HG03064 (cell line): ENCODE measurements at regions not wholly inside any gene's neighbourhood (a gene's known extent, or its start where the extent isn't known, plus 50 kb on each side); places are given as distances from the start of the nearest gene placed in this dataset.

Source experiments
- ATAC-seq: cut with Tn5 transposase; IDR thresholded peaks from one replicate; pipeline ENCODE4 v1.9.1; 2021; ENCODE audit warnings: low read depth; ENCODE audit not compliant: unreplicated experiment

GRCh38 chrX:816411-816810, 185.8 kb downstream of the SHOX start:
- no peak for ATAC-seq

DNA sequence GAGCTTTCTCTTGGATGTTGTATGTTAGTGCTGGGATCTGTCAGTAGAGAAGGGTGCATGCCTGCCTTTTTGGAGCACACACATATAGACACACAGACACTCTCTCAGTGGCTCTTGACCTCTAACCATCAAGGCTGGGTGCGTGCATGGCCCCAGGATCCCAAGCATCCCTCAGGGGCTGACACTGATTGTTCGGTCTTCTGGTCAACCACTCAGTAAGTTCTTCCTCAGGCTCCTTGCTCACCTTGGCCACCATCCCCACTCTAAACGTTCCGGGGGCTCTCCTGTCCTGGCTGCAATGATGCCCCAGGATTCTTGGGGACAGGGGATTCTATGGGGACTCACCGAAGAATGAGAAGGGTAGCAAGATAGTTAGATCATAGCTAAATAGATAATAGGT, 179.6 kb downstream of the SHOX start:
- no peak for ATAC-seq

DNA sequence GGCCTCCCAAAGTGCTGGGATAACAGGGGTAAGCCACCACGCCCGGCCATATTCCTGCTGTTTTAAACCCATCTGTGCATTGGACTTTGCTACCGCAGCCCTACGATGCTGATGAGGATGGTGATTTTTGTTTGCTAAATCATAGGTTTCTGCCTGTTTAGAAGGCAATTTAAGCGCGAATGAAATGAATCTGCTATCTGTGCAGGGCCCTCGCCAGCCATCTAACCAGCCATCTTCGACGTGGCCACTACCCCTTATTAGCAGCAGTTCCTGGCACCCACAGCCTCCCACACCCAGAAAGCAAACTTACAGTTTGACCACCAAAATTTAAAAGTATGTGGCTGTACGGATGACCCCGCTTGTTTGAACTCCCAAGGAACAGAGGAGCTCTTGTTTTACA, 178.5 kb downstream of the SHOX start:
- no peak for ATAC-seq

GRCh38 chrX:806586-806985, 176.0 kb downstream of the SHOX start:
- no peak for ATAC-seq

DNA sequence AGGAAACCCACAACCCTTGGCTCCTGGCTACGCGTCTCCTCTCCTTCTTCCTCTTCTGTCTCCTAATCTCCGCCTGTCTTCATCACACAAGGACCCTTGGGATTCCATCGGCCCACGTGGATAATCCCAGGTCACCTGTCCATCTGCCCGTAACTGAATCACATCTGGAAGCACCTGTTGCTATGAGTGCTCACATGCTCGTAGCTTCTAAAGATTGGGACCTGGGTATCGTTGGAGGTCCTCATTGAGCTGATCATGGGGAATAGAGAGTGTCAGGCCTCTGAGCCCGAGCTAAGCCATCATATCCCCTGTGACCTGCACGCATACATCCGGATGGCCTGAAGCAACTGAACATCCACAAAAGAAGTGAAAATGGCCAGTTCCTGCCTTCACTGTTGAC, 175.4 kb downstream of the SHOX start:
- ATAC-seq, result no peak

GRCh38 chrX:805103-805670, 174.6 kb downstream of the SHOX start:
- no peak for ATAC-seq

- no peak for ATAC-seq
These were observed 172.3 kb downstream of the SHOX start for GRCh38 chrX:802846-803245.

DNA sequence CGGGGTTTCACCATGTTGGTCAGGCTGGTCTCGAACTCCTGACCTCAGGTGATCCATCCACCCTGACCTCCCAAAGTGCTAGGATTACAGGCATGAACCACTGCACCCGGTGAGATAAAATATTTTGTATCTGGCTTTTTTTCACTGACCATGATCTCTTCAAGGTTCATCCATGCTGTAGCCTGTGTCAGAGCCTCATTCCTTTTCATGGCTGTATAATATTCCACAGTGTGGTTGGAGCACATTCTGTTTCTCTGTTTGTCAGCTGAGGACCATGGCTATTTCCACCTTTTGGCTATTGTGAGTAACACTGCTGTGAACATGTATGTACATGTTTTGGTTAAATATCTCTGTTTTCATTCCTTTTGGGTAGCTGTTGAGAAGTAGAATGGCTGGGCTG, 169.2 kb downstream of the SHOX start:
- ATAC-seq, result no peak

DNA sequence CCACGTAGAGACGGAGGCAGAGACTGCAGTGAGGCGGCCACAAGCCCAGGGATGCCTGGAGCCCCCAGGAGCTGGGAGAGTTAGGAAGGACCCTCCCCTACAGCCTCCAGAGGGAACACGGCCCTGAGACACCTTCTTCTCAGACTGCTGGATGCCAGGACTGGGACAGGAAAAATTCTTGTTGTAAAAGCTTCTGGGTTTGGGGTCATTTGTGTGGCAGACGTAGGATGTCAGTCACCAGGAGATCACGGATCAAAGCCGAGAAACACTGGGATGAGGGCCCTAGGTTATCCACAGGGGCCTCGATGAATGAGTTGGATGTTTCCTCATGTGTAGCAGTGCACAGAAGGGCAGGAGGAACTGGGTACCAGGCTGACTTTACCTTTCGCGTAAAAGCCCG, 163.7 kb downstream of the SHOX start:
- no peak for ATAC-seq

DNA sequence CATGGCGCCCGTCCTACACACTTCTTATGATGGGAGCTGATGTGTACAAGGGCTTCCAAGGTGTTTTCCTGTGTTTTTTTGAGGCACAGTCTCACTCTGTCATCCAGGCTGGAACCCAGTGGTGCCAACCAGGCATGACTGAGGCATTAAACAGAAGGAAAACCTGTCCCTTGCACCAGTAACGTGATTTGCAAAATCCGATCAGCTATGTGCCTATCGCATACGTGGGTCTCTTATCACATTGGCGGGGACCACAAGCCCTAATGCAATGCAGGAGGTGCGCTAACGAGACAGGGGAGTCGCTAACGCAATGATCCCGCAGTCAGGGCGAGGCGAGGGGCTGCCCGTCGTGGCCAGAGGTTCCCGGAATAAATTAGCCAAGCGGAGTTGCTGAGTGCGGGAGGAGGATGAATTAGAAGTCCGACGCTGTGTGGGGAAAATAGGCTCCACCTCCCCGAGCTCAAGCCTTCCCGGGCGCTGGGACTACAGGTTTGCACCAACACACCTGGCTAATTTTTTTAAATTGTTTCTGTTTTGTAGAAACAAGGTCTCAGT, 162.7 kb downstream of the SHOX start:
- ATAC-seq, result no peak

DNA sequence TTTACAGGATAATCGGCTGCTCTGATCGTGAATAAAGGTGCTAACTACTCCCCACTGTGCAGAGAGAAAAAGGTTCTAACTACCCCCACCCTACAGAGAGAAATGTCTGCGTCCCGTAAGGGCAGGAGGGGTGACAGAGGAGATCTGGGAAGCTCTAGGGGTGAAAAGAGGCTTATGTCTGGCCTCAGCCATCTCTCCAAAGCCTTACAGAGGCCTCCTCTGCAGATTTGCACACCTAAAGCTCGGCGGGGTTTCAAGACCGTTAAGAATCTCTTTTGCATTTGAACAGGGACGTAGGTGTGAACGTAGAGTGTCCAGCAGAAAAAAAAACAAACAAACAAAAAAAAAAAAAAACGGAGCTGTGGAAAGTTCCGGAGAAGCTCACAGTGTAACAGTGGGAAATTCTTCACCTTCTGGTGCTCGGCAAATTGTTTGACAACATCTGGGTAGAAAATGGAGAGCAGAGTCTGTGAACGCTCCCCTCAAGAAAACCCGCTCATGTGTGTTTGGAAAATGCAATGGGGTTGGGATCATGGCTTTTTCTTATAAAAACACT, 161.0 kb downstream of the SHOX start:
- no peak for ATAC-seq

DNA sequence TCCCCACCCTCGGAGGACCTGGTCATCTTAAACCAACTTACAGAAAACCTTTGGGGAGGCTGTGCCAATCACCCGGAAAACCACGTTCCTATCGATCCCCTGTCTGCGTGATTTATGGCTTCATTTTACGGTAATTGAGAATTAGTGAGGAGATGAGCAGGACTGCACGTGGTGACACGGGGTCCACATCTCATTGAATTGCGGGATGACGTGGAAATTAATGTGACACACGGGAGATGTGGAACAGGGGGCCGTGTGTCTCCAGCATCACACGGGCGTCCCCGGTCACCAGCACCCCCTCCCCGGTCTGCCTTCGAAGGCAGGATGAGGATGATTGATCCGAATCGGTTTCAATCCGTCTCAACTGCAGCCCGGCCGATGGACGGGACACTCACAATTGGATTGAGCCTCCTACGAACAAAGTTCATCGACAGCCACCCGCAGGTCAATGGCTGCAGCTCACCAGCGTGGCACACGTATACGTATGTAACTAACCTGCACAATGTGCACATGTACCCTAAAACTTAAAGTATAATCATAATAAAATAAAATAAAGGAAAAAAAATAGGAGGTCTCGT, 160.3 kb downstream of the SHOX start:
- no peak for ATAC-seq

GRCh38 chrX:790041-790506, 159.5 kb downstream of the SHOX start:
- no peak for ATAC-seq

DNA sequence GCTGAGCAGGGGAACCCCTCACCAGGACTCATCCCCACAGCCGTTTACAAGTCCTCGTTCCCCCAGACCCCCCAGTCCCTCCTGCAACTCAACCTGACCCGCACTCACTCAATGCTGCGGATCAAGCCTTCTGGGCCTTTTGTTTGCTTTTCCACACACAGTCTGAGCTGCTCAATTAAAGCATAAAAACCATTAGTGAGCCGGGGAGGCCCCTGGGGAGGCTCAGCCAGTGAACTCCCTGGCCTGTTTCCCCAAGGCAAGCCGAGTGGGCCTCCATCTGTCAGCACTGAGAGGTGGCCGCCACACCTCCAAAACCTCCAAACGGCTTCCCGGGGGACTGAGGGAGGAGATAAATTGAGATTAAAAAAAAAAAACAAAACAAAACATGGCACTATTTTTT, 158.5 kb downstream of the SHOX start:
- ATAC-seq, result no peak

DNA sequence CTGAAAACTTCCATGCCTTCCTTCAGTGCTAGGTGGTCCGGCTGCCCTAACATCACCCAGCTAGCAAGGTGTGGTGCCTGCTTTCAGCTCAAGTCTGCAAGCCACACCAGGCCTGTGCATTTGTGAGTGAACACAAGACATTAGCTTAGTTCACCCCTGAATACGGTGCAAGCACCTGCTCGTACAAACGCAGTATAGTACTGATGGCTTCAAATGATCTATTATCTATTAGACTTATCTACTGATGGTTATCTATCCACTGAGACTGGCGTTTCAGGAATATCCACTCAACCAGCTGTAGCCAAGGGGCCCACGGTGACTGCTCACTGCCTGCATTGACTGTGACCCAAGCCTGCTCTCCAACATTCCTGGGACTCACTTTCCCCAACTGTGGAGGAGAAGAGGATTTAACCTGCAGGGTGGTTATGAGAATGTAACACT, 155.9 kb downstream of the SHOX start:
- ATAC-seq, result no peak

- no peak for ATAC-seq
These were observed 154.2 kb downstream of the SHOX start for GRCh38 chrX:784829-785228.

- ATAC-seq, result no peak
These were observed 150.9 kb downstream of the SHOX start for GRCh38 chrX:781224-782204.

- no peak for ATAC-seq
These were observed 146.1 kb downstream of the SHOX start for GRCh38 chrX:776529-777230.

DNA sequence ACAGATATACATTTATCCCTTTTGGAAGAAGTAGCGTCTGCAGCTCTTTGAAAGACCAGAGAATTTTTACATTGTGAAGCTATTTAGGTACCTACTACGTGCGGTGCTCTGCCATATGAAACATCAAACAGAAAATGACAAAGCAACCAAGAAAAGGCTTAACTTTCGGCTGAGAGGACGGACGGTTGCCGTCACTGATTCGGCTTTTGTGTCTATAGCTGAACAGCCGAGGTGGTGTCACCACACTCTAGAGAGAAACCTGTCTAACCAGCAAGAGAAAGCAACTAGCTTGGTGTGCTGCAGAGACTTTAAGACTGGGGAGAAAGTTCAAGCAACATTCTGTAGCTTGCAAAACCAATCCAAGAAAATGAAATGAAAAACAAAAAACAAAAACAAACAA, 145.5 kb downstream of the SHOX start:
- ATAC-seq, result no peak

DNA sequence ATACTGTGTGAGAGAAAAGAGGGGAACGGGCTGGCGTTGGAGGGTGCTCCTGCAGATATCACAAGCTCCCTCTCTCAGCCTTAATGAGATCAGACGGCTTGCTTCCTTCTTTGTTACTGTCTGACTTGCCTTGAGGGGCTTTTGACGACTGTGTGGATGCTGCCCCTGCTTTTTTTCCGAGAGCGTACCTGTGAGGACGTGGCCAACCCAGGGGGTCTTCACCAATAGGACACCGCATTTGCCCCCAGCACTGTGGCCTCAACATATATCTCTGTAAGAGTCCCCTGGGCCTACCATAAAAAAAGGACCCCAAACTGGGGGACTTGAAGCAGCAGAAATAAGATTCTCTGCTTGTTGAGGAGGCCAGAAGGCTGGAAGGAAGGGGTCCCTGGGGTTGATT, 143.9 kb downstream of the SHOX start:
- no peak for ATAC-seq
